Activated CD8-positive, alpha-beta memory T cell treated with anti-CD3 and anti-CD28 coated beads, Interleukin-2, amount 50 U/mL, for 1 hour (primary cell): ENCODE measurements at regions not wholly inside any gene's neighbourhood (a gene's known extent, or its start where the extent isn't known, plus 50 kb on each side); places are given as distances from the start of the nearest gene placed in this dataset.
"Not testable (repeated sequence)": the region's sequence is repeated elsewhere in the genome, so short reads cannot be mapped to it uniquely, and the experiment has no call there.

ENCODE experiments used
- DNase-seq: peaks from one replicate; pipeline ENCODE4 v3.0.0-alpha.2; 2020; ENCODE audit errors: extremely low read depth

- no peak for DNase-seq
Measured at GRCh38 chr9:81076131-81076530, 613.2 kb downstream of the TLE1 start.

GRCh38 chr9:81074221-81074620 is 615.1 kb downstream of the TLE1 start:
- no peak for DNase-seq

- no peak for DNase-seq
Measured at GRCh38 chr9:81073821-81074220, 615.5 kb downstream of the TLE1 start.

GRCh38 chr9:81072758-81073157 is 616.6 kb downstream of the TLE1 start:
- no peak for DNase-seq

GRCh38 chr9:81071108-81071507 is 618.2 kb downstream of the TLE1 start:
- DNase-seq = no peak

- no peak for DNase-seq
Measured at GRCh38 chr9:81070689-81071088, 618.7 kb downstream of the TLE1 start.

- no peak for DNase-seq
Measured at GRCh38 chr9:81069923-81070322, 619.4 kb downstream of the TLE1 start.

GRCh38 chr9:81069038-81069795 is 620.1 kb downstream of the TLE1 start:
- DNase-seq = no peak

GRCh38 chr9:81062995-81063394 is 626.4 kb downstream of the TLE1 start:
- not testable (repeated sequence) for DNase-seq

- DNase-seq = no peak
Measured at GRCh38 chr9:81058782-81059181, 630.6 kb downstream of the TLE1 start.

GRCh38 chr9:81053298-81054025 is 635.9 kb downstream of the TLE1 start:
- no peak for DNase-seq

- no peak for DNase-seq
Measured at GRCh38 chr9:81052846-81053245, 636.5 kb downstream of the TLE1 start.

GRCh38 chr9:81047280-81047679 is 642.1 kb downstream of the TLE1 start:
- no peak for DNase-seq

- DNase-seq = no peak
Measured at GRCh38 chr9:81045658-81046057, 643.7 kb downstream of the TLE1 start.

- DNase-seq = no peak
Measured at GRCh38 chr9:81037889-81038288, 651.5 kb downstream of the TLE1 start.

GRCh38 chr9:81035601-81036000 is 653.7 kb downstream of the TLE1 start:
- no peak for DNase-seq

- DNase-seq = no peak
Measured at GRCh38 chr9:81035171-81035570, 654.2 kb downstream of the TLE1 start.

GRCh38 chr9:81032831-81033230 is 656.5 kb downstream of the TLE1 start:
- no peak for DNase-seq

GRCh38 chr9:81032030-81032572 is 657.2 kb downstream of the TLE1 start:
- DNase-seq = no peak

GRCh38 chr9:81031422-81032029 is 657.8 kb downstream of the TLE1 start:
- no peak for DNase-seq

- DNase-seq = no peak
Measured at GRCh38 chr9:81030027-81030426, 659.3 kb downstream of the TLE1 start.

GRCh38 chr9:81028504-81028903 is 660.8 kb downstream of the TLE1 start:
- no peak for DNase-seq

- DNase-seq = no peak
Measured at GRCh38 chr9:81022177-81022576, 667.2 kb downstream of the TLE1 start.
